ENCODE measurements at regions not wholly inside any gene's neighbourhood (a gene's known extent, or its start where the extent isn't known, plus 50 kb on each side); places are given as distances from the start of the nearest gene placed in this dataset.
"Not testable (repeated sequence)": the region's sequence is repeated elsewhere in the genome, so short reads cannot be mapped to it uniquely, and the experiment has no call there.

- no peak for DNase-seq (ENCODE audit: low read depth in 4 of 4, low spot score in 1 of 4)
These were observed 256.8 kb upstream of the HS3ST1 start for GRCh38 chr4:11685481-11685880.

DNA sequence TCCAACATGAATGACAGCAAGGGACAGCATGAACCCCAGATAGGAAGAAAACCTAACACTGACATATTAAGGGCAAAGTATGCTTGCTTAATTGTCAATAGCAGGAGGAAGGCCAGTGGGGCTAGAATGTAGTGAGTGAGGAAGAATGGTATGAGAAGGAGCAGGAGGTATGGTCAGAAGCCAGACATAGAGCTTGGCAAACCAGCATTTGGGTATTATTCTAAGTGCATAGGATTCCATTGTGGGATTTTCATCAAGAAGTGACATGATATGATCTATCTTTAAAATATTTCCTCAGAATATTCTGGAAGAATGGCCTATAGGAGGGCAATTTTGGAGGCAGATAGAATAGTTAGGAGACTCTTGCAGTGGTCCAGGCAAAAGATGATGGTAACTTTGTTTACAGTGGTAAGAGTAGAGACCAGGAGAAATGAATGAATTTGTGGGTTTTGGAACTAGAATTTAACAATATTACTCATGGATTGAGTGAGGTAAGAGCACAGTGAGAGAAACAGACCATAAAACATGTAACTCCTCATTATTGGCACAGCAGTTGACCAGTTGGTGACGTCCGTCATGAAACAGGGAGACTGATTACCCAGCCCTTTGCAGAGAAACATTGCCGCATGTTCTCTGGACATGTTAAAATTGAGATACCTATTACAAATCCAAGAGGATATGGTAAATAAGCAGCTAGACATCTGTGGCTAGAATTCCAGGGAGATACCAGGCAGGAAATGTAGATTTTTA, 246.5 kb upstream of the HS3ST1 start:
- no peak for DNase-seq (ENCODE audit: low read depth in 4 of 4, low spot score in 1 of 4)

GRCh38 chr4:11670304-11670703, 241.6 kb upstream of the HS3ST1 start:
- DNase-seq (ENCODE audit: low read depth in 4 of 4, low spot score in 1 of 4): no peak

DNA sequence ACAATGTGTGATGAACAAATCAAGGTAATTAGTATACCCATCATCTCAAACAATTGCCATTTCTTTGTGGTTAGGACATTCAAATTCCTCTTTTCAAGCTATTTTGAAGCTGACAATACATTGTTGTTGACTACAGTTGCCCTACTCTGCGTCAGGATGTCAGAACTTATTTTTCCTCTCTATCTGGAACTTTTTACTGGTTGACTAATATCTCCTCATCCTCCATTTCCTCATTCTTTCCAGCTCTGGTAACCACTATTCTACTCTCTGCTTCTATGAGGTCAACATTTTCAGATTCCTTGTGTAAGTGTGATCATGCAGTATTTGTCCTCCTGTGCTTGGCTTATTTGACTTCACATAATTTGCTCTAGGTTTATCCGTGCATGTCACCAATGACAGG, 240.5 kb upstream of the HS3ST1 start:
- no peak for DNase-seq (ENCODE audit: low read depth in 4 of 4, low spot score in 1 of 4)

- DNase-seq (ENCODE audit: low read depth in 4 of 4, low spot score in 1 of 4): no peak
These were observed 234.4 kb upstream of the HS3ST1 start for GRCh38 chr4:11663114-11663513.

DNA sequence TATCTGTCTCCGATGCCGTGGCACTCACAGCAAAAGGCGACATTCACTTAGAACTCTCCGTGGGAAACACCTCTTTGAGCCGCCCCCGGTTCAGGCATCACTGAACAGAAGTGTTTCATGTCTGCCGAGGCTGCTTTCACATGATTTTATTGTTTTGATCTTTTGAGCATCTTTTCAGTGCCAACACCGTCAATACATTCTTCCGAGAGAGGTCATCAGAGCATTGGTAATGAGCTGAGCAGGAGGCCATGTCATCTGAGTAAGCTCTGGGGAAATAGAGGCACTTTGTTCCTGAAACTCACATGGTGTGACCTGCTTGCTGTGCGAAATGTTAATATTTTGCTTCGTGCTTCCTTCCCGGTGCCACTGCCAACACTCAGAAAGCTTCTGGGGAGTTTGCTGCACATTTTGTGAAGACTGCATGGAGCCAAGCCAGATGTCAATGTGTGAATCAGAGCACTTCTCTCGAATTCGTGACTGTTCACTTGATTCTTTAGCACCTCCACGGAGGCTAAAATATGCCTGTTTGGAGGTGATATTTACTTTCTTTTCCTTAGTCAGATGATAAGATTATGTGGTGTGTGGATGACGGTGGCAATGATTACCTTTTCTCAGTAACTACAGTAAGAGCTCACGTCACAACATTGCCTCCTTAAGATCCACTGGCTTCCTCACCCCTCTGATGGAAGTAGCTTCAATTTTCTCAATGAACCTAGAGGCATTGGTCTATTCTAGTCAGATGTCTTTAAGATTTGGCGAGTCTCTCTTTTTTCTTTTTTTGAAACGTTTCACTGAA, 222.3 kb upstream of the HS3ST1 start:
- DNase-seq (ENCODE audit: low read depth in 4 of 4, low spot score in 1 of 4): no peak

GRCh38 chr4:11647433-11647832, 218.7 kb upstream of the HS3ST1 start:
- DNase-seq (ENCODE audit: low read depth in 4 of 4, low spot score in 1 of 4): no peak

DNA sequence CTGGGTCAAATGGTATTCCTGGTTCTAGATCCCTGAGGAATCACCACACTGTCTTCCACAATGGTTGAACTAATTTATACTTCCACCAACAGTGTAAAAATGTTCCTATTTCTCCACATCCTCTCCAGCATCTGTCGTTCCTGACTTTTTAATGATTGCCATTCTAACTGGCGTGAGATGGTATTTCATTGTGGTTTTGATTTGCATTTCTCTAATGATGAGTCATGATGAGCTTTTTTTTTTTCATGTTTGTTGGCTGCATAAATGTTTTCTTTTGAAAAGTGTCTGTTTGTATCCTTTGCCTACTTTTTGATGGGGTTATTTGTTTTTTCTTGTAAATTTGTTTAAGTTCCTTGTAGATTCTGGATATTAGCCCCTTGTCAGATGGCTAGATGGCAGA, 214.4 kb upstream of the HS3ST1 start:
- not testable (repeated sequence) for DNase-seq (ENCODE audit: low read depth in 4 of 4, low spot score in 1 of 4)

GRCh38 chr4:11640584-11640983, 211.9 kb upstream of the HS3ST1 start:
- no peak for DNase-seq (ENCODE audit: low read depth in 4 of 4, low spot score in 1 of 4)

- no peak for DNase-seq (ENCODE audit: low read depth in 4 of 4, low spot score in 1 of 4)
These were observed 207.9 kb upstream of the HS3ST1 start for GRCh38 chr4:11636551-11636950.

DNA sequence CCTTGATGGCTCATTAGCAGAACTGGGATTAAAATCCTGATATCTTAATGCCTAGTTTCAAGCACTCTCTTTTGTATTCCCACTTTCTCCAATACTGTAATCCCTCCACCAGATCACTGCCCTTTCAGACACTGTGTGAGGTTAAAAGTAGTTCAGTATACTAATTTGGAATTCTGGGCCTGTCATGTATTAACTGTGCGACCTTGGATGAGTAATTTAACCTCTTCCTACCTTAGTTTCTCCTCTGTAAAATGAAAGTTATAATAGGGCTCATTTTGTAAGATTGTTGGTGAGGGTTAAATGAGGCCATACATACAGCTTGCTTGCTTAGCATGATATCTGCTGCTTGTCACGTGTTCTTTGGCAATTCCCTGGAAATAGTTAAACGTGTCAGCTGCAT, 207.3 kb upstream of the HS3ST1 start:
- no peak for DNase-seq (ENCODE audit: low read depth in 4 of 4, low spot score in 1 of 4)

- DNase-seq (ENCODE audit: low read depth in 4 of 4, low spot score in 1 of 4): no peak
These were observed 206.6 kb upstream of the HS3ST1 start for GRCh38 chr4:11635342-11635741.

DNA sequence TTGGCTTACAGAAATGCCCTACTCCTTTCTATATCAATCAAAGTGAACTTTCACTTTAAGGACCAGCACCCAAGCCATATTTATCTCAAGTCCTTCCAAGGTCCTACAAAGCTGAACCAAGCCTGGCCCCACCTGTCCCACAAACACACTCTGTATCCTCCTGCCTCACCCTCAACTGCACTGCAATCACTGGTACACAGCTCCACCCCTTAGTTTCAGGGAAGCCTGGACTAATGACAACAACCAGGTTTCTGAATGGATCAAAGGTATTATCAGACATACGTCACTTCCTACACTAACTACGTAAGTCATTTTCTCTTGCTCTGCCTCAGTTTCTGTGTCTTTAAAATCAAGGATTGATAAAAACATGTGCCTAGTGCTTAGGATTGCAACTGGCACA, 205.6 kb upstream of the HS3ST1 start:
- DNase-seq (ENCODE audit: low read depth in 4 of 4, low spot score in 1 of 4): no peak

DNA sequence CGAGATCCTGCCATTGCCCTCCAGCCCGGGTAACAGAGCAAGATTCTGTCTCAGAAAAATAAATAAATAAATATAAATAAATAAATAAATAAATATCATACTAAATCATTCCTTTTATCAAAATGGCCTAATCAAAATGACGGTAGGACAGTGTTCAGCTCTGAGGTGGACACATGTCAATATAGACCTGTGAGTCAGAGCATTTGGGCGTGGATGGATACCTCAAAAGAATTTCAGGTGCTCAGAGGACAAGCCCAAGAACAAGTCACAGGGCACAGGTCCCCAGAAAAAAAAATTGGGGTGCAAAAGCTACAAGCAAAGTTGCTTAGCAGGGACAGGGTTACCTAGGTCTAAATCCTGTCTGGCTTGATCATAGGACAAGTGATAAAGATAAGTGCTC, 204.7 kb upstream of the HS3ST1 start:
- DNase-seq (ENCODE audit: low read depth in 4 of 4, low spot score in 1 of 4): no peak

GRCh38 chr4:11632483-11632882, 203.8 kb upstream of the HS3ST1 start:
- DNase-seq (ENCODE audit: low read depth in 4 of 4, low spot score in 1 of 4): no peak

DNA sequence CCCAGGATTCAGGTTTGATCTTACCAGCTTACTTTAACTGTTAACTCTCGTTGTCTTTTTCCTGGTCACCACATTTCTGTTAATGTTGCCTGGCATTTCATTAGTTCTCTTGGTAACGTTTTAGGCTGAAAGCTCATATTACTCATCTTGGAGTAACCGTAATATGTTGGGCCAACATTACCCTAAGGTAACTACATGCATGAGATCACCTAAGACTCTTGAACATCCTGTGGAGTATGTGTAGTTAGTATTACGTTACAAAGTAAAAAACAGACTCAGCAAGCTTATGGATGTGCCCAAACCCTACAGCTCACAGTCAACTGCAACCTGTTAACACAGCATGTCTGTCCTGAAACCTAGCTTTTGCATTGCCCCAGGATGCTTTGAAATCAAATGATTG, 203.3 kb upstream of the HS3ST1 start:
- DNase-seq (ENCODE audit: low read depth in 4 of 4, low spot score in 1 of 4): no peak

- DNase-seq (ENCODE audit: low read depth in 4 of 4, low spot score in 1 of 4): no peak
These were observed 202.7 kb upstream of the HS3ST1 start for GRCh38 chr4:11631416-11631815.

DNA sequence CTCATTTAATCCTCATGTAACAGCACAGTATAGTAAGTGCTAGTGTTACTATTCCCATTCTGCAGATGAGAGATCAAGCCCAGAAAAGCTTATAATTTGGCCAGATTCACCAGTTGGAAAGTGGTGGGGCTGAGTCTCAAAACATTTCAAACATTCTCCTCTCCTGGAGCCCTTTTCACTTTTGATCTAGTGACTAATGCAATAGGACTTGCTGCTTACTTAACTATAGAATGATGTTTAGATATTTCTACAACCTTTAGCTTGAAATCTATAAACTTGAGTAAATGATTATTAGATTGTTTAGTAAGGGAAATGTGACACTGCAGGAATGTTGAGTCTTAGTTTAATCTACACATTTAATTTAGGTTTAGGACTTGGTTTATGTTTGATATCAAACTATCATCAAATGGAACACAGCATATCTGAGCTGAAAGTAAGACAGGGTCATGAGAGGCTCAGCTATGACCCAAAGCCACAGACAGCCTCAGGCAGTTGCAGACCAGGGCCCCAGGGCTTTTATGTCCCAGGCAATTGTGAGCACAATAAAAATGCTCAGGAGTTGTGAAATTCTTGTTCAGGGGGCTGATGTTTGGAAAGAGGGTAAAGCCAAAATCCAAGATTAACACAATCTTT, 199.5 kb upstream of the HS3ST1 start:
- no peak for DNase-seq (ENCODE audit: low read depth in 4 of 4, low spot score in 1 of 4)

DNA sequence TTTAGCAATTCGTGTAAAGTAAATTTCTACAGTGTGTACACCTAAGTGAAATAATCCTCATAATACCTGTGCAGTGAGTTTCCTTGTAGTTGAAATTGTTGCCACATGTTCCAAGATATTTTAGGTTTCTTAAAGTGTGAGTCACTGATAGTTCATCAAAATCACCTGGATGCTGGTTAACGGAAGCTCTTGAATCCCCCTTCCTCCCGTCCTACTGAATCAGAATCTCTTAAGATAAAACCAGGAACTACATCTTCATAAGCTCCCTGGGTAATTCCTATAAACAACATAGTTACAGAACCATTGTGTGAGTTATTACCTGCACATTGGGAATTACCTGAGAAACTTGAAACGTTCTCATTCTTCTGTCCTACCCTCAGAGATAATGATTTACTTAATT, 197.4 kb upstream of the HS3ST1 start:
- DNase-seq (ENCODE audit: low read depth in 4 of 4, low spot score in 1 of 4): no peak

GRCh38 chr4:11625211-11625610, 196.5 kb upstream of the HS3ST1 start:
- no peak for DNase-seq (ENCODE audit: low read depth in 4 of 4, low spot score in 1 of 4)

- no peak for DNase-seq (ENCODE audit: low read depth in 4 of 4, low spot score in 1 of 4)
These were observed 195.7 kb upstream of the HS3ST1 start for GRCh38 chr4:11624370-11624769.

DNA sequence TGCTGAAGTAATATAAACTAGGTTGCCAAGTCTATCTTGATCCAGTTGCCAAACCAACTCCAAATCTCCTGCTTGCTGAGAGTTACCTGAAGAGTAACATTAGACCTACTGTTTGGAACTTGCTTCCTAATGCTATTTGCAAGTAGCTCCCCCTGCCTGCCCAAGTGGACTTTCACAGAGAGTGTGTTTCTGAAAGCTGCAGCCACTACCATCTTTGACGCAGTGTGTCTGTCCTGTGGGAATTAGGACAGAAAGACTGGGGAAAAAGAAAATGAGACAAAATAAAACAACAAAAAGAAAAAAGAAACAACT, 195.0 kb upstream of the HS3ST1 start:
- no peak for DNase-seq (ENCODE audit: low read depth in 4 of 4, low spot score in 1 of 4)
